T-helper 2 cell treated with Interferon-gamma antibody and Interleukin-4, amounts not matched to agents 5 μg/mL and 100 μg/mL, for 36 hours (primary cell): ENCODE measurements at regions not wholly inside any gene's neighbourhood (a gene's known extent, or its start where the extent isn't known, plus 50 kb on each side); places are given as distances from the start of the nearest gene placed in this dataset.

Source experiments
- DNase-seq: peaks from one replicate; pipeline ENCODE4 v3.0.0; 2021; ENCODE audit warnings: low spot score
- H3K27ac Mint-ChIP-seq: one replicate; pipeline ENCODE4 v1.8.0; 2021; ENCODE audit warnings: mild to moderate bottlenecking, mixed read lengths
- H3K27me3 Mint-ChIP-seq: one replicate; pipeline ENCODE4 v1.8.0; 2021; ENCODE audit warnings: low read depth, mixed read lengths
- H3K36me3 Mint-ChIP-seq: one replicate; pipeline ENCODE4 v1.8.0; 2021; ENCODE audit warnings: low read depth, mixed read lengths
- H3K4me1 Mint-ChIP-seq: one replicate; pipeline ENCODE4 v1.8.0; 2021; ENCODE audit warnings: low read depth, mixed read lengths
- H3K4me3 Mint-ChIP-seq: one replicate; pipeline ENCODE4 v1.8.0; 2022; ENCODE audit warnings: mild to moderate bottlenecking, moderate library complexity, mixed read lengths
- H3K9me3 Mint-ChIP-seq: one replicate; pipeline ENCODE4 v1.8.0; 2021; ENCODE audit warnings: mixed read lengths

DNA sequence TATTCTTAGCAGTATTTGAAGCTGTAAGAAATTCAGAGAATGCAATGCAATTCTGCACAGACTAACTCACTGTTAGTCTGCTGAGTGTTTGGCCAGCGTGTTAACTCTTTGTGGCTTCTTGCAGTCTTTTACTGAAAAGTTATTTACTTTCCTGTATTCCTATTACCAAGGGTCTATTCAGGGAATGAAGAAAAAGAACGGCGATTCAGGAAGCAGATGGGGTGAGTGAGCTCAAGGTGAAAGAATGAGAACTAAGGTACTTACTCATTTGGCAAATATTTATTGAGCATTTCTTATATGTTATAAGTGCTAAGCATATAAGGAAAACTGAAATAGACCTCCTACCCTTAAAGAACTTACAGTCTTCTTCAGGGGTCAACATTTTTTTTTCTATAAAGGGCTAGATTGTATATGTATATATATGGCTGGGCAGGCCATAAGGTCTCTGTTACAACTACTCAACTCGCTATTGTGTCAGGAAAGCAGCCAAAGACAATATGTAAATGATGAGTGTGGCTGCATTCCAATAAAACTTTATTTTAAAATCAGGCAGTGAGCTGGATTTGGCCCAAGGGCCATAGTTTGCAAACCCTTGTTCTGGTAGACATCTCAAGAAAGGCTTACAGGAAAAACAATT, 271.9 kb upstream of the GADL1 start:
- no peak overlapping the region for H3K4me3 Mint-ChIP-seq
- no peak overlapping the region for H3K27ac Mint-ChIP-seq
- peaks cover 2% of the 10 kb centered on the region for H3K4me1 Mint-ChIP-seq
- H3K27me3 Mint-ChIP-seq: no peaks in the 10 kb centered on the region
- H3K9me3 Mint-ChIP-seq: no peaks in the 10 kb centered on the region
- no peak for DNase-seq
- H3K36me3 Mint-ChIP-seq: no peaks in the 10 kb centered on the region

DNA sequence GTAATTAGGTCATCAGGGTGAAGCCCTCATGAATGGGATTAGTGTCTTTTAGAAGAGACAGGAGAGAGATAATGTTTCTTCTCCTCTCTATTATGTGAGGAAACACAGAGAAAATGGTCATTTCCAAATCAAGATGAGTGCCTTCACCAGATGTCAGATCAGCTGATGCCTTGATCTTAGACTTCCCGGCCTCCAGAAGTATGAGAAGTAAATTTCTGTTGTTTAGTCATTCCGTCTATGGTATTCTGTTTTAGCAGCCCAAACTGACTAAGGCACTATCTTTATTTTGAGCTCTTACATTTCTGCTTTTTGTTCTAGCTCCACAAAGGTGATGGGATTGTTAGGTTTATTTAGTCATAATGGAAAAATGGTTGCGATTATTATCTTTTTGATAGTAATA, 273.2 kb upstream of the GADL1 start:
- H3K4me3 Mint-ChIP-seq: no peak overlapping the region
- H3K36me3 Mint-ChIP-seq: no peaks in the 10 kb centered on the region
- no peaks in the 10 kb centered on the region for H3K9me3 Mint-ChIP-seq
- H3K27ac Mint-ChIP-seq: no peak overlapping the region
- no peak for DNase-seq
- peaks cover 2% of the 10 kb centered on the region for H3K4me1 Mint-ChIP-seq
- H3K27me3 Mint-ChIP-seq: no peaks in the 10 kb centered on the region

DNA sequence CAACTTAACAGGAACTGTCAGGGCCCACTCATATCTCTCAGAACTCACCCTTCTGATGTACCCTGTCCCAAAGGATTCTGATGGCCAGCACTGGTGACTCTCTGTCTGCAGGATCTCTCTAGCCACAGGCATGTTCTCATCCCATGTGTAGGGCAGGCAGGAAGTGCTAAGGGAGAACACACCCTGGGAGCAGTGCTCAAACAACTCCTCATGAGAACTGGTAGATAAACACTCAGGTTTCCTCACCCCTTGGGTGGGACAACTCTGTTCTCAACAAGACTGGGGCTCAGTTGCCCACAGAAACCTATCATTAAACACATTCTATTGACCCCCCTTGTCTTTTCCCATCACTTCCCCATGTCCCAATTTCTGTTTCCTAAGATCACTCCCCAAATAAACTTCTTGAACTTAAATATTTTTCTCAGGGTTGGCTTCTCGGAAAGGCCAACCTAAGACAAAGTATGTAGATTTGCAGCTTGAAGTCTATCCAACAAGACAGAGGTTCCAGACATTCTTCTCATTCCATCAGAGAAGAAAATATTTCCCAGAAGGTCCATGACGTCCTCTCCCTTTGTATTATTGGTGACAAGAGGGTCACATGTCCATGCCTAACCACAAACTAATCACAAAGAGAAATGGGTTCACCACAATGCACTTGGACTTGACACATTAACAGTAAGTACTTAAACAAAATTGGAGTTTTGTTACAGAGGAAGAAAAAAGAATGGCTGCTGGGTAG, 276.6 kb upstream of the GADL1 start:
- Mint-ChIP-seq H3K27ac (no peak overlapping the region), H3K4me3 (no peak overlapping the region), H3K36me3 (no peaks in the 10 kb centered on the region), H3K9me3 (no peaks in the 10 kb centered on the region), H3K4me1 (peaks cover 2% of the 10 kb centered on the region), H3K27me3 (no peaks in the 10 kb centered on the region)
- no peak for DNase-seq

DNA sequence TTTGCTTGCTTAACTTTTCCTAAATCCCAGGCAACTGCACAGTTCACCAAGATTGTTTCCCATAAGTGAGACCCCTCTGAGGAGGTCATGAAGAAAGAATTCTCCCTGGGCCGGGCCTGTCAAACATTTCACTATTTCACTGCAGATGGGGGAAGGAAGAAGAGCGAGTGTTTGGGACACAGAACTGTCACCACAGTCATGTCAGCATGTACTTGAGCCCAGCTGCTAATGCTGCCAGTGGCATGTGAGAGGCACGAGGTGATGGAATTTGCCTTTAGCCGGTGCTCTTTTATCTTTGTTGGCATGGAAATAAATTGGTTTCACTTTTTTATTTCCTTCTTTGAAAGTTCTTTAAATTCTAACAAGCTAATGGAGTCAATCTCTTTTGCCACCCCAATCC, 277.9 kb upstream of the GADL1 start:
- H3K4me1 Mint-ChIP-seq: no peaks in the 10 kb centered on the region
- H3K36me3 Mint-ChIP-seq: no peaks in the 10 kb centered on the region
- H3K27ac Mint-ChIP-seq: no peak overlapping the region
- H3K4me3 Mint-ChIP-seq: no peak overlapping the region
- DNase-seq: no peak
- H3K9me3 Mint-ChIP-seq: no peaks in the 10 kb centered on the region
- H3K27me3 Mint-ChIP-seq: no peaks in the 10 kb centered on the region

DNA sequence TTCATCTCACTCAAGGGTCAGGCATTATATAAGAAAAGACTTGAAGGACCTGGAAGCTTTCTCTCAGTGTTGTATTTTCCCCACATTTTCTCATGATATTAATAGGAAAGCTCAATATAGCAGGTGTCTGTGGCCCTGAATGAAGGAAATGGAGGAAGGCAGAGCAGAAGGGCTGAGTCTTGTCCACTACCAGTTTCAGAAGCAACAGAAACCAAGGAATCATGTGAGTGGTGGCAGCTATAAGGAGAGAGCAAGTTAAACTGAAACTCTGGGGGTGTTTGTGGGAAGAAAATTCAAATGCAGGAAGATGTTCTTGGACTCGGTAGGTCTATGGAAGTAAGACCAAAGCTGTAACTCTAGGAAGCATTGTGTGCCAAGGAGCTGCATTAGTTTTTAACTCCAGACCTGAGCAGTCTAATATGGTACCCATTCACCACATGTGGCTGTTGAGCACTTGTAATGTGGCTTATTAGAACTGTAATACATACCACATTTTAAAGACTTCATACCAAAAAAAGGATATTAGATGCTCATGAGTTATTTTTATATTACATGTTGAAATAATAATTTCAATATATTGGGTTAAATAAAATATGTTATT, 278.8 kb upstream of the GADL1 start:
- Mint-ChIP-seq H3K27me3 (no peaks in the 10 kb centered on the region), H3K4me3 (no peak overlapping the region), H3K36me3 (no peaks in the 10 kb centered on the region), H3K27ac (no peak overlapping the region), H3K4me1 (no peaks in the 10 kb centered on the region), H3K9me3 (no peaks in the 10 kb centered on the region)
- no peak for DNase-seq

DNA sequence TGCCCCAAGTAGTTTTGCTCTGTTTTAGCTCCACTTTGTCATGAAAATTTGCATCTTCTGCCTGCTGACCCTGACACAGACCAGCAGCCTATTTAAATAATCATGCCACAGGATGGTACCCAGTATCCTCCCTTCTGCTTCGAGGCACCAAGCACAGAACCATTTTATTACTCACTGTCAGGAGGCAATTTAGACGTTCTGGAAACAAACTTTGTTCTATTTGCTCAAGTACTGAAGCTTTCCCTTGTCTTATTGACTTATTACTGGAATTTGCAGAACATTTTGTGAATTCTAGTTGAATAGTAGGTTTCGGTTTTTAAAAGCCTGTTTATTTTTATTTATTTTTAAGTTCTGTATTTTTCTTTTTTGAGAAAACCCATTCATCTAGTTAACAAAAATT, 279.6 kb upstream of the GADL1 start:
- H3K27me3 Mint-ChIP-seq: no peaks in the 10 kb centered on the region

DNA sequence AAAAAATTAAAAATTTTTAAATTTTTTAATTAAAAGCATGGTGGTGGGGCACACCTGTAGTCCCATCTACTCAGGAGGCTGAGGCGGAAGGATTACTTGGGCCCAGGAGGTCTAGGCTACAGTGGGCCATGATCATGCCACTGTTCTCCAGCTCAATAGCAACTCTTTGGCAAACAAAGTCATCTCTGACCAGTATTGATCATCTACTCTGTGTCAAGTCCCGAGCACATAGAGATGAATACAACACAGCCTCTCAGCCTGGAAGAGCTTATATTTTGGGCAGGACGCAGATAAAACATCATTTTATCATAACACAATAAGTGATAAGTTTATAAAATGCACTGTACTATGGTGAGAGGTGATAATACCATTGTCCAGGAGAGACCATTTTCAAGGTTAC, 281.6 kb upstream of the GADL1 start:
- no peaks in the 10 kb centered on the region for H3K36me3 Mint-ChIP-seq
- no peaks in the 10 kb centered on the region for H3K27me3 Mint-ChIP-seq
- H3K9me3 Mint-ChIP-seq: no peaks in the 10 kb centered on the region
- H3K4me1 Mint-ChIP-seq: no peaks in the 10 kb centered on the region
- H3K27ac Mint-ChIP-seq: no peak overlapping the region
- no peak for DNase-seq
- no peak overlapping the region for H3K4me3 Mint-ChIP-seq

More for the DNA sequence above, 279.6 kb upstream of the GADL1 start:
- no peak for DNase-seq
- Mint-ChIP-seq H3K27ac (no peak overlapping the region), H3K36me3 (no peaks in the 10 kb centered on the region), H3K4me1 (no peaks in the 10 kb centered on the region), H3K9me3 (no peaks in the 10 kb centered on the region), H3K4me3 (no peak overlapping the region)

DNA sequence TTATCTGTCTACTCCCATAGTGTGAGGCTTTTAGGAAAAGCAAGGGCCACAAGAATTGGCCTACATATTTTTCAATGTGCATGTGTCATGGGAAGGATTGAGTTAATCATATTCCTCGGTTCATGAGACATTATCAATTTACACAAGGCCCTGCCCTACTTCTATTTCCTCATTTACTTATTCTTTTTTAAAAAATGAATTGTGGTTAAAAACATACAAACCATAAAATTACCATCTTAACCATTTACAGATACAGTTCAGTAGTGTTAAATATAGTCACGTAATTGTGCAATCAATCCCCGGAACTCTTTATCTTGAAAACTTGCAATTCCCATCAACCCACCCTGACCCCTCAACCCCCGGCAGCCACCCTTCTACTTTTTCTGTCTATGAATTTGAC, 284.0 kb upstream of the GADL1 start:
- Mint-ChIP-seq H3K27ac (no peak overlapping the region), H3K36me3 (no peaks in the 10 kb centered on the region), H3K9me3 (no peaks in the 10 kb centered on the region), H3K27me3 (no peaks in the 10 kb centered on the region), H3K4me3 (no peak overlapping the region), H3K4me1 (no peaks in the 10 kb centered on the region)
- DNase-seq: no peak

DNA sequence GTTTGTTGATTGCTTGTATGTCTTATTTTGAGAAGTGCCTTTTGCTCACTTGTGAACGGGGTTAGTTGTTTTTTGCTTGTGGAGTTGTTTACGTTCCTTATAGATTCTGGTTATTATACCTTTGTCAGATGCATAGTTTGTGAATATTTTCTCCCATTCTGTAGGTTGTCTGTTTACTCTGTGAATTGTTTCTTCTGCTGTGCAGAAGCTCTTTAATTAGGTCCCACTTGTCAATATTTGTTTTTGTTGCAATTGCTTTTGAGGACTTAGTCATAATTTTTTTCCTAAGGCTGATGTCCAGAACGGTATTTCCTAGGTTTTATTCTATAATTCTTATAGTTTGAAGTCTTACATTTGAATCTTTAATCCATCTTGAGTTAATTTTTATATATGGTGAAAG, 285.3 kb upstream of the GADL1 start:
- Mint-ChIP-seq H3K9me3 (no peaks in the 10 kb centered on the region), H3K36me3 (no peaks in the 10 kb centered on the region), H3K27me3 (peaks cover 2% of the 10 kb centered on the region), H3K27ac (no peak overlapping the region), H3K4me1 (no peaks in the 10 kb centered on the region), H3K4me3 (no peak overlapping the region)
- DNase-seq: no peak

DNA sequence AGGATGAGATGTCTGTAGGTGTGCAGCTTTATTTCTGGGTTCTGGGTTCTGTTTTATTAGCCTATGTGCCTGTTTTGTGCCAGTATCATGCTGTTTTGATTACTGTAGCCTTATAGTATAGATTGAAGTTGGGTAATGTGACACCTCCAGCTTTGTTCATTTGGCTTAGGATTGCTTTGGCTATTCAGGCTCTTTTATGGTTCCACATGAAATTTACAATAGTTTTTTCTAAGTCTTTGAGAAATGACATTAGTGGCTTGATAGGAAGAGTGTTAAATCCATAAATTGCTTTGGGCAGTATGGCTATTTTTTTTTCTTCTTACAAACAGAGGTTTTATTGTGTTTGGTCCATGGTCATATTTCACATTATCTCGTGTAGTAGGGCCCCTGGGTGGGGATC, 285.8 kb upstream of the GADL1 start:
- H3K36me3 Mint-ChIP-seq: no peaks in the 10 kb centered on the region
- DNase-seq: no peak
- H3K27me3 Mint-ChIP-seq: peaks cover 5% of the 10 kb centered on the region
- no peak overlapping the region for H3K27ac Mint-ChIP-seq
- H3K4me3 Mint-ChIP-seq: no peak overlapping the region
- no peaks in the 10 kb centered on the region for H3K9me3 Mint-ChIP-seq
- no peaks in the 10 kb centered on the region for H3K4me1 Mint-ChIP-seq

DNA sequence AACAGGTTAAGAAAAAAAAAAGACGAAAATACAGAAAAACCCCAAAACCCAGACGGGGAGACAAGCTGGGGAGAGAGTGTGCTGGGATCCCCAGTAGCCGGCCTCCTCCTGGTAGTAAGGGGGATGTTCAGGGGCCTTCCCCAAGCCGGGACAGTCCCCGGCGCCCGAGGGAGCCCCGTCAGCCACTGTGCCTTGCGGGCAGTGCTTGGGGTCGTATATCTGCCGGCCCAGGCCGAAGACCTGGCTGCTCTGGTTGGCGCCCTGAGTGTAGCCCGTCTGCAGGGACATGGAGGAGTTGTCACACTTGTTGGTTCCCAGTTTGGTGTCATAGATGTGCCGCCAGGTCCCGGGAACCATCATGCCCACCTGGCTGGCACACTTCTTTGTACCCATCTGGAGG, 287.2 kb upstream of the GADL1 start:
- no peaks in the 10 kb centered on the region for H3K36me3 Mint-ChIP-seq
- no peaks in the 10 kb centered on the region for H3K9me3 Mint-ChIP-seq
- H3K27ac Mint-ChIP-seq: no peak overlapping the region
- H3K4me1 Mint-ChIP-seq: no peaks in the 10 kb centered on the region
- peaks cover 5% of the 10 kb centered on the region for H3K27me3 Mint-ChIP-seq
- DNase-seq: no peak
- H3K4me3 Mint-ChIP-seq: no peak overlapping the region

DNA sequence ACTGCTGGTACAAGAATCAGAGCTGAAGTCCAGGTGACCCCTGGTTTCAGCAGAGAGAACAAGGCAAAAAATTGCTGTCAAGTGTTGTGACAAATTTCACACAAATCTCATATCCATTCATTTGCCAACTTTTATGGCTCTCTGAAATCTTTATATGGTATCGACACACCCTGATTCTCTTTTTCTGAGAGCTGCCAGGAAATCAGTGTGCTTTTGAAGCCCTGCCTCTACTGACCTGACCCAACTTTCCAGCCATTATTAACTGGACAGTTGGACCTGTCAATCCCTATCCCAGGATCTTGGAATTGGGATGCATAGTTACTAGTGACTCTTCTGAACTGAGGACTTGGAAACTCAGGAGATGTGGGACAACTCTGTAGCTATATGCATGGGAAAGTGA, 288.2 kb upstream of the GADL1 start:
- no peaks in the 10 kb centered on the region for H3K9me3 Mint-ChIP-seq

DNA sequence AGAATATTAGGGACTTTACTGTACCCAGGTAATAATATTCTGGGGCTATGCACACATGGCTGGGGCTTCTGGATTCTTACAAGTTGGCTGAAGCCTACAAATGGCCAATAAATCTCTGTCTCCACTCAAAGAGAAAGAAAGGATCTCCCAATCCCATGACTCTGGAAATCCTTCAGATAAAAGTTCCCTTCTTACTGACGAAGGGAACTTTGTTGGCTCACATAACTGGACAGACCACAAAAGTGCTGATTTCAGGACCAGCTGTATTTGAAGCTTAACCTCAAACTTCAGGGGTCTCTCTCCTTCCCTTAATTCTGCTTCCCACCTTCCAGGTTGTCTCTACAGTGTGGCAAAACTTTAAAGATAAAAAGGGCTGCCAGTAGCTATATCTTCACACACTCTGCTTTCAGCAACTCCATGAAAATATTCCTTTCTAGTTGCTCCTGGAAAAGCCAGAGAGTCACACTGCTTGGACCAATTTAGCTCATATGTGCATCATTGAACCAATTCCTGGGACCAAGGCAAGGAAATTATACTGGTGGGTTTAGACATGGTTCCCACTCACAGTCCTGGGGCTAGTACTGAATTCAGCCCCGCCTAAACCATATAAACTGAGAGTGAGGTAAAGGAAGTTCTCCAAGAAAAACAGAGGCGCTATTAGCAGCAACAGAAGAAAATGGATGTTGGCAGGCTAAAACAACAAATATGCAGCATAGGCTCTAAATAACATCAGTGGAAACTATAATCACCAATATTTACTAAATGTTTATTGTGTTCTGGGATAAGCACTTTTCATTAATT, 290.0 kb upstream of the GADL1 start:
- Mint-ChIP-seq H3K27ac (no peak overlapping the region), H3K4me1 (no peaks in the 10 kb centered on the region), H3K27me3 (peaks cover 9% of the 10 kb centered on the region), H3K36me3 (no peaks in the 10 kb centered on the region), H3K9me3 (no peaks in the 10 kb centered on the region), H3K4me3 (no peak overlapping the region)
- DNase-seq: no peak

More for the DNA sequence above, 288.2 kb upstream of the GADL1 start:
- DNase-seq: no peak
- H3K27me3 Mint-ChIP-seq: peaks cover 5% of the 10 kb centered on the region
- no peak overlapping the region for H3K27ac Mint-ChIP-seq
- H3K4me3 Mint-ChIP-seq: no peak overlapping the region
- H3K4me1 Mint-ChIP-seq: no peaks in the 10 kb centered on the region
- H3K36me3 Mint-ChIP-seq: no peaks in the 10 kb centered on the region

DNA sequence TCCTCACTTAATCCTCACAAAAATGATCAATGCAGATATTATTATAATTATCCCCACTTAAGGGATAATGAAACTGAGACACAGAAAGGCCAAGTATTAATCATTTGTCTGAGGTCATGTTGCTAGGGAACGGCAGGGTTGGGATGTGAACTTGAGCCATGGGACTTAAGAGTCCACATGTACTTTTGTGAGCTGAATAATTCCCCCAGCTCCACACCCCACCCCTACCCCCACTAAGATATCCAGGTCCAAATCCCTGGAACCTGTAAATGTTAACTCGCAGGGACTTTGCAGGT, 290.5 kb upstream of the GADL1 start:
- no peaks in the 10 kb centered on the region for H3K9me3 Mint-ChIP-seq
- no peaks in the 10 kb centered on the region for H3K4me1 Mint-ChIP-seq
- H3K27ac Mint-ChIP-seq: no peak overlapping the region
- no peak for DNase-seq
- no peak overlapping the region for H3K4me3 Mint-ChIP-seq
- H3K27me3 Mint-ChIP-seq: peaks cover 9% of the 10 kb centered on the region
- H3K36me3 Mint-ChIP-seq: no peaks in the 10 kb centered on the region
